ENCODE measurements at regions not wholly inside any gene's neighbourhood (a gene's known extent, or its start where the extent isn't known, plus 50 kb on each side); places are given as distances from the start of the nearest gene placed in this dataset.

DNA sequence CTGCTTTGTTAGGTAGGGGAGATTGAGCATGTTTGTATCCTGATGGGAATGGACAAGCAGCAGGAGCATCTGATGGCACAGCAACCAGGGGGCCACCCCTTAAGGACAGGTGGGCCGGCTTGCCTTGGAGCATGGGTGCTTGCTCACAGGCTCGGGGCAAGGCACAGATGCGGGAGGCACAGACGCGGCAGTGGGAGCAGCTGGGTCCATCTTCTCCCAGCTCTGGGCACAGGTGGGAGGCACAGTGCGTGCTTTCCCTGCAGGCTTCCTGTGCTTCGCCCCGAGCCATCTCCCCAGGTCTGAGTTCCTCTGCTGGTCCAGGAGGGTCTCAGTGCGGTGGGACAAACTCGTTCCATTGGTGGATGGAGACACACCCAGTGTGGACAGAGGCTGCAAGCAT is 73.6 kb upstream of the BHLHE23 start:
- peak; percentile 52 for DNase-seq
- no peak for TF ChIP-seq CTCF (IDR thresholded peaks at IDR 0.05)
- peaks cover 7% of the 10 kb centered on the region for H3K9me3 ChIP-seq

GRCh38 chr20:63079971-63080370 is 73.2 kb upstream of the BHLHE23 start:
- peaks cover 7% of the 10 kb centered on the region for H3K27me3 ChIP-seq
- no peaks in the 10 kb centered on the region for H3K36me3 ChIP-seq
- intact Hi-C loops (cut with DNase I) = no loop called here
- peaks cover 7% of the 10 kb centered on the region for H3K9me3 ChIP-seq
- H3K4me3 ChIP-seq = no peak overlapping the region
- no peak for TF ChIP-seq CTCF (IDR thresholded peaks at IDR 0.05)
- H3K4me1 ChIP-seq = no peaks in the 10 kb centered on the region
- ATAC-seq = no peak
- peak; percentile 26 for DNase-seq
- no peak overlapping the region for H3K27ac ChIP-seq

More for the DNA sequence above, 73.6 kb upstream of the BHLHE23 start:
- Histone ChIP-seq H3K27me3 (peaks cover 7% of the 10 kb centered on the region), H3K36me3 (no peaks in the 10 kb centered on the region), H3K4me3 (no peak overlapping the region), H3K4me1 (no peaks in the 10 kb centered on the region), H3K27ac (no peak overlapping the region)
- intact Hi-C loops (cut with DNase I) = no loop called here
- ATAC-seq = no peak

DNA sequence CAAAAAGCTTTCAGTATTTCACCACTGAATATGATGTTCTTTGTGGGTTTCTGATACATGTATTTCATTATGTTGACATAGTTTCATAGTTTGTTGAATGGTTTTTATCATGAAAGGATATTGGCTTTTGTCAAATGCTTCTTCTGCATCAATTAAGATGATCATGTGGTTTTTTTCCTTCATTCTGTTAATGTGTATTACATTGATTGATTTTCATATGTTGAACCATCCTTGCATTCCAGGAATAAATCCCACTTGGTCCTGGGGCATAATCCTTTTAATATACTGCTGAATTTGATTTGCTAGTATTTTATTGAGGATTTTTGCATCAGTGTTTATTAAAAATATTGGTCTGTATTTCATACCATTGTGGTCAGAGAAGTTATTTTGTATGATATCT is 70.9 kb upstream of the BHLHE23 start:
- no peak for DNase-seq
- no peak overlapping the region for H3K4me3 ChIP-seq
- ATAC-seq = no peak
- H3K9me3 ChIP-seq = peaks cover 7% of the 10 kb centered on the region
- no peak overlapping the region for H3K27ac ChIP-seq
- H3K36me3 ChIP-seq = no peaks in the 10 kb centered on the region
- H3K4me1 ChIP-seq = no peaks in the 10 kb centered on the region
- no peak for TF ChIP-seq CTCF (IDR thresholded peaks at IDR 0.05)
- H3K27me3 ChIP-seq = peaks cover 19% of the 10 kb centered on the region
- intact Hi-C loops (cut with DNase I) = no loop called here

DNA sequence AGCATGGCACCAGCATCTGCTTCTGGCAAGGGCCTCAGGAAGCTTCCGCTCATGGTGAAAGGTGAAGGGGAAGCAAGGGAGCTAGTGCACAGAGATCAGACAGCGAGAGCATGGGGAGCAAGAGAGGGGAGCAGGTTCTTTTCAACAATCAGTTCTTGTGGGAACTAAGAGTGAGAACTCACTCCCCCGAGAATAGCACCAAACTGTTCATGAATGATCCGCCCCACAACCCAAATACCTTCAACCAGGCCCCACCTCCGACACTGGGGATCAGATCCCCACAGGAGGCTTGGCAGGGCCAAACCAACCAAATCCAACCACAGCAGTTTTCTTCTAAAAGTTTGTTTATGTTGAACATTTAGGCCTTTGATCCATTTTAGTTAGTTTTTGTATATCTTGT is 69.7 kb upstream of the BHLHE23 start:
- Histone ChIP-seq H3K36me3 (no peaks in the 10 kb centered on the region), H3K4me3 (no peak overlapping the region), H3K9me3 (peaks cover 7% of the 10 kb centered on the region), H3K27me3 (peaks cover 29% of the 10 kb centered on the region), H3K4me1 (no peaks in the 10 kb centered on the region), H3K27ac (no peak overlapping the region)
- peak; percentile 15 for DNase-seq
- ATAC-seq = no peak
- TF ChIP-seq CTCF (IDR thresholded peaks at IDR 0.05) = no peak
- intact Hi-C loops (cut with DNase I) = no loop called here

- DNase-seq (peak; percentile 26), ATAC-seq (no peak)
- peaks cover 39% of the 10 kb centered on the region for H3K27me3 ChIP-seq
- H3K4me3 ChIP-seq = no peak overlapping the region
- peaks cover 7% of the 10 kb centered on the region for H3K9me3 ChIP-seq
- H3K27ac ChIP-seq = no peak overlapping the region
- no peak for TF ChIP-seq CTCF (IDR thresholded peaks at IDR 0.05)
- intact Hi-C loops (cut with DNase I) = no loop called here
- H3K4me1 ChIP-seq = no peaks in the 10 kb centered on the region
- H3K36me3 ChIP-seq = no peaks in the 10 kb centered on the region
These were observed 67.9 kb upstream of the BHLHE23 start for GRCh38 chr20:63074631-63075030.

DNA sequence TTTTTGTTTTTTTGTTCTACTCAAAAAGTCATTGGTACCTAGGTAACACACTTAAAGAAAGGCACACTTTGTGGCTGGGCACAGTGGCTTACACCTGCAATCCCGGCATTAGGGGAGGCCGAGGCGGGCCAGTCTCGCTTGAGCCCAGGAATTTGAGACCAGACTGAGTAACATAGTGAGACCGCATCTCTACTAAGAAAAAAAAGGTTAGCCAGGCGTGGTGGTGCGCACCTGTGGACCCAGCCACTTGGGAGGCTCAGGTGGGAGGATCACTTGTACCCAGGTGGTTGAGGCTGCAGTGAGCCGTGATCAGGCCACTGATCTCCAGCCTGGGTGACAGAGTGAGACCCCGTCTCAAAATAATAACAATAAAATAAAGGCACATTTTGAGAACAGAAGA is 67.4 kb upstream of the BHLHE23 start:
- DNase-seq (peak; percentile 48), ATAC-seq (no peak)
- Histone ChIP-seq H3K4me3 (no peak overlapping the region), H3K27me3 (peaks cover 39% of the 10 kb centered on the region), H3K9me3 (peaks cover 7% of the 10 kb centered on the region), H3K36me3 (no peaks in the 10 kb centered on the region), H3K4me1 (no peaks in the 10 kb centered on the region), H3K27ac (no peak overlapping the region)
- no peak for TF ChIP-seq CTCF (IDR thresholded peaks at IDR 0.05)
- intact Hi-C loops (cut with DNase I) = no loop called here
